Kidney (tissue), 13 donors: ENCODE measurements at regions not wholly inside any gene's neighbourhood (a gene's known extent, or its start where the extent isn't known, plus 50 kb on each side); places are given as distances from the start of the nearest gene placed in this dataset.

ENCODE experiments used
- DNase-seq, 5 donors: peaks; one replicate each; pipeline ENCODE4 v3.0.0-alpha.2; 2013 to 2020
- FAIRE-seq: peaks from 2 replicates; lab custom pipeline; 2012; peaks lifted over from hg19 to GRCh38; lab: Jason Lieb, UNC
- H3K27ac ChIP-seq, 2 donors: one replicate each; pipeline ENCODE4 v1.7.0; 2013; ENCODE audit warnings: low read depth in 2 of 2, low read length in 2 of 2, inconsistent platforms in 1 of 2
- H3K27me3 ChIP-seq: one replicate; pipeline ENCODE4 v1.7.1; 2013; ENCODE audit warnings: low read length, inconsistent platforms; ENCODE audit not compliant: control insufficient read depth, insufficient read depth
- H3K36me3 ChIP-seq, 3 donors: one replicate each; pipeline versions ENCODE4 v1.7.0 to v1.7.1; 2013; ENCODE audit warnings: low read length in 3 of 3, control low read depth in 1 of 3, inconsistent platforms in 1 of 3; ENCODE audit not compliant: insufficient read depth in 3 of 3, control insufficient read depth in 2 of 3
- H3K4me1 ChIP-seq, 3 donors: one replicate each; pipeline versions ENCODE4 v1.7.0 to v1.7.1; 2013; ENCODE audit warnings: low read length in 3 of 3, inconsistent platforms in 1 of 3, low read depth in 1 of 3; ENCODE audit not compliant: control insufficient read depth in 2 of 3, insufficient read depth in 2 of 3
- H3K4me3 ChIP-seq, 3 donors: one replicate each; pipeline versions ENCODE4 v1.7.0 to v1.8.1; 2013; ENCODE audit warnings: low read length in 3 of 3, control low read depth in 1 of 3, inconsistent platforms in 1 of 3
- H3K9ac ChIP-seq, 3 donors: one replicate each; pipeline versions ENCODE4 v1.7.0 to v1.7.1; 2013; ENCODE audit warnings: low read length in 3 of 3, control low read depth in 1 of 3, inconsistent platforms in 1 of 3
- H3K9me3 ChIP-seq, 3 donors: one replicate each; pipeline versions ENCODE4 v1.7.0 to v1.7.1; 2013; ENCODE audit warnings: low read length in 3 of 3, control low read depth in 1 of 3, inconsistent platforms in 1 of 3; ENCODE audit not compliant: control insufficient read depth in 2 of 3, insufficient read depth in 1 of 3
- CTCF ChIP-seq: IDR thresholded peaks from 3 replicates; pipeline ENCODE4 v1.5.1; 2012; ENCODE audit warnings: mild to moderate bottlenecking, moderate library complexity, borderline replicate concordance; ENCODE audit not compliant: insufficient read depth; ENCODE audit errors: extremely low read depth
- intact Hi-C: fragments of 100-400 bp; cut with DNase I; formaldehyde crosslinking; loops from one replicate; pipeline ENCODE4 v1.11.1; 2022
- donor health status: control.
- donor health status: control.
- donor health status: control.
- donor health status: control.
- donor health status: control.
- donor health status: DM: yes; HTN: yes; CAD: no.
- donor health status: Normal renal cell carcinoma (clear cell type).

GRCh38 chr11:90646266-90646665 is 423.4 kb upstream of the CHORDC1 start:
- Histone ChIP-seq H3K36me3 (no peaks in the 10 kb centered on the region), H3K4me3 (no peak overlapping the region), H3K9ac (no peak overlapping the region), H3K9me3 (no peaks in the 10 kb centered on the region), H3K27ac (no peak overlapping the region), H3K4me1 (no peaks in the 10 kb centered on the region), H3K27me3 (no peaks in the 10 kb centered on the region)
- no peak for FAIRE-seq
- intact Hi-C loops, result no loop called here
- DNase-seq, result no peak
- TF ChIP-seq CTCF, result no peak

GRCh38 chr11:90639461-90639993 is 416.7 kb upstream of the CHORDC1 start:
- no peak for FAIRE-seq
- intact Hi-C loops, result no loop called here
- H3K36me3 ChIP-seq, result no peaks in the 10 kb centered on the region

GRCh38 chr11:90635886-90636285 is 413.0 kb upstream of the CHORDC1 start:
- Histone ChIP-seq H3K9ac (no peak overlapping the region), H3K27ac (no peak overlapping the region), H3K4me3 (no peak overlapping the region), H3K4me1 (no peaks in the 10 kb centered on the region), H3K36me3 (no peaks in the 10 kb centered on the region), H3K9me3 (no peaks in the 10 kb centered on the region), H3K27me3 (no peaks in the 10 kb centered on the region)
- TF ChIP-seq CTCF, result no peak
- DNase-seq, result no peak
- intact Hi-C loops, result no loop called here
- no peak for FAIRE-seq

More at GRCh38 chr11:90639461-90639993, 416.7 kb upstream of the CHORDC1 start:
- TF ChIP-seq CTCF, result no peak
- peak in 3 of 5 donors; percentile 8 to 67 (median 60) for DNase-seq
- Histone ChIP-seq H3K27ac (no peak overlapping the region), H3K4me1 (no peaks in the 10 kb centered on the region), H3K4me3 (no peak overlapping the region), H3K9ac (no peak overlapping the region), H3K27me3 (no peaks in the 10 kb centered on the region), H3K9me3 (no peaks in the 10 kb centered on the region)

- FAIRE-seq (no peak), DNase-seq (peak in 2 of 5 donors; percentile 26 to 47)
- H3K36me3 ChIP-seq, result no peaks in the 10 kb centered on the region
- no peak overlapping the region for H3K4me3 ChIP-seq
- H3K27ac ChIP-seq, result no peak overlapping the region
- no peaks in the 10 kb centered on the region for H3K4me1 ChIP-seq
- intact Hi-C loops, result no loop called here
- H3K9me3 ChIP-seq, result no peaks in the 10 kb centered on the region
- H3K9ac ChIP-seq, result no peak overlapping the region
- H3K27me3 ChIP-seq, result no peaks in the 10 kb centered on the region
- TF ChIP-seq CTCF, result no peak
Measured at GRCh38 chr11:90635151-90635550, 412.3 kb upstream of the CHORDC1 start.
